HCT116 (cell line): ENCODE measurements at regions not wholly inside any gene's neighbourhood (a gene's known extent, or its start where the extent isn't known, plus 50 kb on each side); places are given as distances from the start of the nearest gene placed in this dataset.

Source experiments
- ATAC-seq: fragments of 200-7000 bp; cut with Tn5 transposase; 2 replicates; pipeline ENCODE4 v1.9.1; 2020; ENCODE audit warnings: mild to moderate bottlenecking, moderate library complexity
- BruUV-seq: library from RNA; stranded (reverse); fragments of 400-500 nt; replicated peaks from 2 replicates; lab custom pipeline; 2021; lab: Mats Ljungman, UMichigan
- CTCF ChIA-PET: fragments of 300-600 bp; sonication (Branson Sonifier 250); formaldehyde crosslinking; loops from one replicate; lab custom pipeline; 2021; ENCODE audit warnings: antibody characterized with exemption; lab: Charles Lee
- POLR2A ChIA-PET: fragments of 300-600, 350-600 bp; sonication (Branson Sonifier 250); formaldehyde crosslinking; loops from one replicate; lab custom pipeline; 2021; ENCODE audit warnings: antibody characterized with exemption; lab: Charles Lee
- RAD21 ChIA-PET, 2 experiments: fragments of 300-600 bp; sonication (Branson Sonifier 250); formaldehyde crosslinking; loops; one replicate each; lab custom pipeline; 2023; ENCODE audit warnings: low total read pairs in 2 of 2; ENCODE audit not compliant: uncharacterized antibody in 2 of 2, unreplicated experiment in 2 of 2, low non-redundant PET in 1 of 2; lab: Charles Lee
- DNase-seq: peaks from one replicate; pipeline ENCODE4 v3.0.0-alpha.2; 2010; ENCODE audit warnings: low read depth, low spot score
- H2AFZ ChIP-seq: fragments of 200-600 bp; shearing (Covaris generic), sonication (generic); 2 replicates; pipeline ENCODE4 v1.6.1; 2017; ENCODE audit warnings: low read depth, mixed run types, mixed read lengths, antibody characterized with exemption, low read length; ENCODE audit not compliant: poor library complexity, severe bottlenecking
- H3K27ac ChIP-seq: 2 replicates; pipeline ENCODE4 v1.5.1; 2012; ENCODE audit warnings: low read depth, low read length
- H3K27me3 ChIP-seq: fragments of 200-600 bp; sonication (generic); 2 replicates; pipeline ENCODE4 v1.6.1; 2016; ENCODE audit warnings: mixed run types, low read length, mixed read lengths; ENCODE audit not compliant: insufficient read depth
- H3K36me3 ChIP-seq, 2 experiments: fragments of 200-500 bp in 1 of 2; fragments of 200-600 bp in 1 of 2; sonication (Bioruptor generic) in 1 of 2; sonication (generic) in 1 of 2; 2 replicates each; pipeline versions ENCODE4 v1.5.1 to v1.6.1; 2014 to 2016; ENCODE audit warnings: low read length in 2 of 2, inconsistent platforms in 1 of 2, mixed read lengths in 1 of 2, mixed run types in 1 of 2; ENCODE audit not compliant: insufficient read depth in 2 of 2, control insufficient read depth in 1 of 2
- H3K4me1 ChIP-seq, 2 experiments: fragments of 200-600 bp in 1 of 2; sonication (generic) in 1 of 2; 2 replicates each; pipeline versions ENCODE4 v1.5.1 to v1.6.1; 2012 to 2017; ENCODE audit warnings: low read length in 2 of 2, inconsistent platforms in 1 of 2, mild to moderate bottlenecking in 1 of 2, mixed read lengths in 1 of 2, mixed run types in 1 of 2, moderate library complexity in 1 of 2; ENCODE audit not compliant: insufficient read depth in 2 of 2, control insufficient read depth in 1 of 2
- H3K4me2 ChIP-seq: fragments of 200-600 bp; sonication (generic); 2 replicates; pipeline ENCODE4 v1.6.1; 2017; ENCODE audit warnings: mixed run types, low read length, mixed read lengths
- H3K4me3 ChIP-seq, 2 experiments: fragments of 200-600 bp in 1 of 2; sonication (generic) in 1 of 2; replicated peaks in 1 of 2; 2 replicates each; pipeline ENCODE4 v1.5.1; 2011 to 2016; ENCODE audit warnings: low read length in 2 of 2, control low read depth in 1 of 2, low read depth in 1 of 2, mild to moderate bottlenecking in 1 of 2, mixed read lengths in 1 of 2, mixed run types in 1 of 2
- H3K79me2 ChIP-seq: fragments of 200-600 bp; sonication (generic); 2 replicates; pipeline ENCODE4 v1.6.1; 2017; ENCODE audit warnings: mild to moderate bottlenecking, mixed run types, low read length, moderate library complexity, mixed read lengths; ENCODE audit not compliant: insufficient read depth
- H3K9ac ChIP-seq: fragments of 200-600 bp; sonication (generic); 2 replicates; pipeline ENCODE4 v1.6.1; 2016; ENCODE audit warnings: low read length, mixed read lengths
- H3K9me2 ChIP-seq: fragments of 200-600 bp; sonication (generic), shearing (Covaris generic); 2 replicates; pipeline ENCODE4 v1.6.1; 2017; ENCODE audit warnings: mixed run types, mild to moderate bottlenecking, moderate library complexity; ENCODE audit not compliant: insufficient read depth
- H3K9me3 ChIP-seq, 2 experiments: fragments of 200-500 bp in 1 of 2; fragments of 200-600 bp in 1 of 2; sonication (Bioruptor generic) in 1 of 2; sonication (generic) in 1 of 2; 2 replicates each; pipeline ENCODE4 v1.6.1; 2014 to 2017; ENCODE audit warnings: low read length in 2 of 2, mixed read lengths in 2 of 2, inconsistent platforms in 1 of 2, low read depth in 1 of 2, mild to moderate bottlenecking in 1 of 2, mixed run types in 1 of 2, moderate library complexity in 1 of 2; ENCODE audit not compliant: control insufficient read depth in 1 of 2, insufficient read depth in 1 of 2
- H4K20me1 ChIP-seq: fragments of 200-600 bp; sonication (generic), shearing (Covaris generic); 2 replicates; pipeline ENCODE4 v1.6.1; 2017; ENCODE audit warnings: mixed run types, mild to moderate bottlenecking, moderate library complexity; ENCODE audit not compliant: insufficient read depth
- ATF3 ChIP-seq: IDR thresholded peaks from 2 replicates; pipeline ENCODE4 v1.6.1; 2012
- EGR1 ChIP-seq: IDR thresholded peaks from 2 replicates; pipeline ENCODE4 v1.6.1; 2012; ENCODE audit warnings: low read depth
- REST ChIP-seq: IDR thresholded peaks from 2 replicates; pipeline ENCODE4 v1.6.1; 2012; ENCODE audit warnings: low read depth
- SP1 ChIP-seq: IDR thresholded peaks from 2 replicates; pipeline ENCODE4 v1.6.1; 2012; ENCODE audit warnings: low read depth
- SRF ChIP-seq: IDR thresholded peaks from 2 replicates; pipeline ENCODE4 v1.6.1; 2012; ENCODE audit warnings: low read depth
- TCF7L2 ChIP-seq: IDR thresholded peaks from 2 replicates; pipeline ENCODE4 v1.7.0; 2011; ENCODE audit warnings: borderline replicate concordance, inconsistent platforms; ENCODE audit not compliant: insufficient read depth, insufficient read length; ENCODE audit errors: extremely low read depth
- ZFX ChIP-seq: fragments of 450-650 bp; IDR thresholded peaks from 2 replicates; pipeline ENCODE4 v1.6.1; 2017
- ZNF274 ChIP-seq: fragments of 200-500 bp; sonication (Bioruptor generic); IDR thresholded peaks from 2 replicates; pipeline ENCODE4 v1.6.1; 2014; ENCODE audit warnings: mild to moderate bottlenecking, low read depth, low read length, inconsistent platforms
- intact Hi-C: fragments of 100-400 bp; cut with micrococcal nuclease; formaldehyde crosslinking; loops from 2 replicates; pipeline ENCODE4 v1.10.0; 2022
- TF ChIP-seq, protein P1 (sequence below), 3 experiments: fragments of 200-600 bp in 1 of 3; sonication (generic) in 1 of 3; IDR thresholded peaks in 2 of 3; conservative IDR thresholded peaks in 1 of 3; 2 replicates each; pipeline ENCODE4 v1.5.1; 2012 to 2017; ENCODE audit warnings: low read depth in 2 of 3, low read length in 2 of 3, antibody characterized with exemption in 1 of 3, borderline replicate concordance in 1 of 3, control low read depth in 1 of 3, mild to moderate bottlenecking in 1 of 3, mixed read lengths in 1 of 3, mixed run types in 1 of 3, moderate library complexity in 1 of 3; ENCODE audit not compliant: insufficient read depth in 1 of 3
- TF ChIP-seq, protein P2 (sequence below): IDR thresholded peaks from 2 replicates; pipeline ENCODE4 v1.6.1; 2011; ENCODE audit warnings: mild to moderate bottlenecking, low read length, moderate library complexity; ENCODE audit not compliant: insufficient replicate concordance; ENCODE audit errors: extremely low read depth

DNA sequence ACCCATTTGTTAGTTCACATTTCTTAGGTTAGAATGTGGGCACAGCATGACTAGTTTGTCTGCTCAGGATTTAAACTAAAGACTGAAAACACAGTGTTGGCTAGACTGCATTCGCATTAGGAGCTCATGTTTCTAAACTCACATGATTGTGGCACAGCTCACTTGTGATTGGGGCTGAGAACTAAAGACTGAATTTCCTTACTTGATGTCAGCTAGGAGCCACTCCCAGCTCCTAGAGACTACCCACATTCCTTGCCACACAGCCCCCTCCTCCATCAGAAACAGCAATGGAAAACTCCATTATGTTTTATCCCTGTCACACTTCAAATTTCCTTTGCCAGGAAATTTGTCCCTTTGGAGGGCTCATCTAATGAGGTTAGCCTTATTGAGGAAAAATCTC lies 170.2 kb upstream of the NUDT6 start:
- no TSS peak for BruUV-seq
- TF ChIP-seq ATF3 (no peak), SRF (no peak), EGR1 (no peak), ZNF274 (no peak), REST (no peak), TCF7L2 (no peak), SP1 (no peak), ZFX (no peak)
- TF ChIP-seq, protein P1, sequence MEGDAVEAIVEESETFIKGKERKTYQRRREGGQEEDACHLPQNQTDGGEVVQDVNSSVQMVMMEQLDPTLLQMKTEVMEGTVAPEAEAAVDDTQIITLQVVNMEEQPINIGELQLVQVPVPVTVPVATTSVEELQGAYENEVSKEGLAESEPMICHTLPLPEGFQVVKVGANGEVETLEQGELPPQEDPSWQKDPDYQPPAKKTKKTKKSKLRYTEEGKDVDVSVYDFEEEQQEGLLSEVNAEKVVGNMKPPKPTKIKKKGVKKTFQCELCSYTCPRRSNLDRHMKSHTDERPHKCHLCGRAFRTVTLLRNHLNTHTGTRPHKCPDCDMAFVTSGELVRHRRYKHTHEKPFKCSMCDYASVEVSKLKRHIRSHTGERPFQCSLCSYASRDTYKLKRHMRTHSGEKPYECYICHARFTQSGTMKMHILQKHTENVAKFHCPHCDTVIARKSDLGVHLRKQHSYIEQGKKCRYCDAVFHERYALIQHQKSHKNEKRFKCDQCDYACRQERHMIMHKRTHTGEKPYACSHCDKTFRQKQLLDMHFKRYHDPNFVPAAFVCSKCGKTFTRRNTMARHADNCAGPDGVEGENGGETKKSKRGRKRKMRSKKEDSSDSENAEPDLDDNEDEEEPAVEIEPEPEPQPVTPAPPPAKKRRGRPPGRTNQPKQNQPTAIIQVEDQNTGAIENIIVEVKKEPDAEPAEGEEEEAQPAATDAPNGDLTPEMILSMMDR (IDR thresholded peaks at IDR 0.05 in 2 of 3, conservative IDR thresholded peaks at IDR 0.05 in 1 of 3; ENCODE audit: borderline replicate concordance in 1 of 3, insufficient read depth in 1 of 3, low read depth in 2 of 3, low read length in 2 of 3), result no peak
- TF ChIP-seq, protein P2, sequence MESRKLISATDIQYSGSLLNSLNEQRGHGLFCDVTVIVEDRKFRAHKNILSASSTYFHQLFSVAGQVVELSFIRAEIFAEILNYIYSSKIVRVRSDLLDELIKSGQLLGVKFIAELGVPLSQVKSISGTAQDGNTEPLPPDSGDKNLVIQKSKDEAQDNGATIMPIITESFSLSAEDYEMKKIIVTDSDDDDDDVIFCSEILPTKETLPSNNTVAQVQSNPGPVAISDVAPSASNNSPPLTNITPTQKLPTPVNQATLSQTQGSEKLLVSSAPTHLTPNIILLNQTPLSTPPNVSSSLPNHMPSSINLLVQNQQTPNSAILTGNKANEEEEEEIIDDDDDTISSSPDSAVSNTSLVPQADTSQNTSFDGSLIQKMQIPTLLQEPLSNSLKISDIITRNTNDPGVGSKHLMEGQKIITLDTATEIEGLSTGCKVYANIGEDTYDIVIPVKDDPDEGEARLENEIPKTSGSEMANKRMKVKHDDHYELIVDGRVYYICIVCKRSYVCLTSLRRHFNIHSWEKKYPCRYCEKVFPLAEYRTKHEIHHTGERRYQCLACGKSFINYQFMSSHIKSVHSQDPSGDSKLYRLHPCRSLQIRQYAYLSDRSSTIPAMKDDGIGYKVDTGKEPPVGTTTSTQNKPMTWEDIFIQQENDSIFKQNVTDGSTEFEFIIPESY, result no peak
- ChIA-PET RAD21 (no interaction called here), CTCF (interaction anchor here (1.1 kb wide), 1 partner anchor 1192 kb away, joined by 4 read pairs; no protein-coding TSS in a partner anchor), POLR2A (no interaction called here)
- peaks cover 0 to 10% of the 10 kb centered on the region in 2 experiments; a peak in 1 of 4 replicates for H3K4me1 ChIP-seq
- H3K4me3 ChIP-seq, result no peak overlapping the region
- peaks cover 0 to 6% of the 10 kb centered on the region in 2 experiments; a peak in 1 of 4 replicates for H3K36me3 ChIP-seq
- DNase-seq (no peak), ATAC-seq (no peak)
- H3K9ac ChIP-seq, result no peak overlapping the region
- intact Hi-C loops, result loop anchor here (10.0 kb wide), 1 partner anchor 488 kb away; no protein-coding TSS in a partner anchor
- H4K20me1 ChIP-seq, result no peaks in the 10 kb centered on the region
- H3K9me3 ChIP-seq, result no peaks in the 10 kb centered on the region
- H3K4me2 ChIP-seq, result no peak overlapping the region
- no peaks in the 10 kb centered on the region for H3K79me2 ChIP-seq
- no peak overlapping the region for H2AFZ ChIP-seq
- no peaks in the 10 kb centered on the region for H3K9me2 ChIP-seq
- no peak overlapping the region for H3K27ac ChIP-seq
- no peaks in the 10 kb centered on the region for H3K27me3 ChIP-seq
